ENCODE measurements at regions not wholly inside any gene's neighbourhood (a gene's known extent, or its start where the extent isn't known, plus 50 kb on each side); places are given as distances from the start of the nearest gene placed in this dataset.

DNA sequence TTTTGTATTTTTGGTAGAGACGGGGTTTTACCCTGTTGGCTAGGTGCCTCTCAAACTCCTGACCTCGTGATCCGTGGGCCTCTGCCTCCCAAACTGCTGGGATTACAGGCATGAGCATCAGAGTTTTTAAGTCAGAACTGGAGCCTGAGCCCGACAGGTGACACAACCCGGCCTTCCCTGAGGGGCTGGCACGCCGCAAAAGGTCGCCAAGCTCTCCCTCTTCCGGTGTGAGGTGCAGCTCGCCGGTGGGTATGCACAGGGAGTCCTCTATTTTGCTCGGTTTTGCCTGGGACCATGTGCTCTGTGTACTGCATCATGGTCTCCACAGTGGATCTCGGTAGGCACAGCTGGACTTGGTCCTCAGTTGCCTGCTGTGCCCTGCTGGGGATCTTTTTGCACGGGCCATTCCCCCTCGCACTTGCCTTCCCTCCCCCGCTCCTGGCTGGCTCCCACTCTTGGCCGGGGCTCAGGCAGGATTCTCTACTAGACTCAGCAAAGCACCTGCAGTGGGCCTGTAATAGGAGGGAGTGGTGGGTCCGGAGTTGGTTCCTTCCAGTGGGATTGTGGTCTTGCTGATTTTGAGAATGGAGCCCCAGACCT, 101.2 kb upstream of the KLF13 start:
- Mint-ChIP-seq H3K9me3 (peaks cover 10% of the 10 kb centered on the region; the same call in 1 of the 2 replicates), H3K36me3 (ENCODE audit: low read depth) (peaks cover 7% of the 10 kb centered on the region; the same call in 1 of the 2 replicates), H3K27ac (no peak overlapping the region), H3K4me1 (ENCODE audit: low read depth) (peaks cover 16% of the 10 kb centered on the region), H3K27me3 (ENCODE audit: insufficient read depth) (peaks cover 37% of the 10 kb centered on the region), H3K4me3 (no peak overlapping the region)
- TF ChIP-seq, protein P1, sequence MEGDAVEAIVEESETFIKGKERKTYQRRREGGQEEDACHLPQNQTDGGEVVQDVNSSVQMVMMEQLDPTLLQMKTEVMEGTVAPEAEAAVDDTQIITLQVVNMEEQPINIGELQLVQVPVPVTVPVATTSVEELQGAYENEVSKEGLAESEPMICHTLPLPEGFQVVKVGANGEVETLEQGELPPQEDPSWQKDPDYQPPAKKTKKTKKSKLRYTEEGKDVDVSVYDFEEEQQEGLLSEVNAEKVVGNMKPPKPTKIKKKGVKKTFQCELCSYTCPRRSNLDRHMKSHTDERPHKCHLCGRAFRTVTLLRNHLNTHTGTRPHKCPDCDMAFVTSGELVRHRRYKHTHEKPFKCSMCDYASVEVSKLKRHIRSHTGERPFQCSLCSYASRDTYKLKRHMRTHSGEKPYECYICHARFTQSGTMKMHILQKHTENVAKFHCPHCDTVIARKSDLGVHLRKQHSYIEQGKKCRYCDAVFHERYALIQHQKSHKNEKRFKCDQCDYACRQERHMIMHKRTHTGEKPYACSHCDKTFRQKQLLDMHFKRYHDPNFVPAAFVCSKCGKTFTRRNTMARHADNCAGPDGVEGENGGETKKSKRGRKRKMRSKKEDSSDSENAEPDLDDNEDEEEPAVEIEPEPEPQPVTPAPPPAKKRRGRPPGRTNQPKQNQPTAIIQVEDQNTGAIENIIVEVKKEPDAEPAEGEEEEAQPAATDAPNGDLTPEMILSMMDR (IDR thresholded peaks at IDR 0.05) = no peak
- DNase-seq = no peak

GRCh38 chr15:31226021-31226420, 100.6 kb upstream of the KLF13 start:
- H3K4me3 Mint-ChIP-seq = no peak overlapping the region

DNA sequence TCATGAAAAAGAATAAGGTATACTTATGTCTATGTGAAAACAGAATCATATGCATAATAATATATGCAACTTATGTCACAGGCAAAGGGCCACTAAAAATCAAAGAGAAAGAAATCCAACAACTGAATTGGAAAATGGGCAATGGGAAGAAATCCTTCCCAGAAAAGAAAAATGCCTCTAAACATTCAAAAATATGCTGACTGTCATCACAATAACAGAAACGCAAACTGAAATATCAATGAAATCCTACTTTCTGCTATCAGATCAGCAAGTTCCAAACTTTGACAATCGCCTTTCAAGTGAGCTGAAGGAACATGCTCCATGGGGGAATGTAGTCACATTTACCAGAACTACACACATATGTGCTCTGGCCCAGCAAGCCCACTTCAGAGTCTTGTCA, 99.4 kb upstream of the KLF13 start:
- Mint-ChIP-seq H3K27me3 (ENCODE audit: insufficient read depth) (peaks cover 42% of the 10 kb centered on the region), H3K27ac (no peak overlapping the region), H3K4me1 (ENCODE audit: low read depth) (peaks cover 16% of the 10 kb centered on the region), H3K9me3 (peaks cover 10% of the 10 kb centered on the region; the same call in 1 of the 2 replicates), H3K4me3 (no peak overlapping the region), H3K36me3 (ENCODE audit: low read depth) (peaks cover 7% of the 10 kb centered on the region; the same call in 1 of the 2 replicates)
- TF ChIP-seq, protein P1 (IDR thresholded peaks at IDR 0.05) = no peak
- no peak for DNase-seq

More at GRCh38 chr15:31226021-31226420, 100.6 kb upstream of the KLF13 start:
- peaks cover 38% of the 10 kb centered on the region for H3K27me3 Mint-ChIP-seq (ENCODE audit: insufficient read depth)
- H3K36me3 Mint-ChIP-seq (ENCODE audit: low read depth) = peaks cover 7% of the 10 kb centered on the region; the same call in 1 of the 2 replicates
- DNase-seq = no peak
- H3K4me1 Mint-ChIP-seq (ENCODE audit: low read depth) = peaks cover 16% of the 10 kb centered on the region
- peaks cover 10% of the 10 kb centered on the region; the same call in 1 of the 2 replicates for H3K9me3 Mint-ChIP-seq
- TF ChIP-seq, protein P1 (IDR thresholded peaks at IDR 0.05) = no peak
- no peak overlapping the region for H3K27ac Mint-ChIP-seq

DNA sequence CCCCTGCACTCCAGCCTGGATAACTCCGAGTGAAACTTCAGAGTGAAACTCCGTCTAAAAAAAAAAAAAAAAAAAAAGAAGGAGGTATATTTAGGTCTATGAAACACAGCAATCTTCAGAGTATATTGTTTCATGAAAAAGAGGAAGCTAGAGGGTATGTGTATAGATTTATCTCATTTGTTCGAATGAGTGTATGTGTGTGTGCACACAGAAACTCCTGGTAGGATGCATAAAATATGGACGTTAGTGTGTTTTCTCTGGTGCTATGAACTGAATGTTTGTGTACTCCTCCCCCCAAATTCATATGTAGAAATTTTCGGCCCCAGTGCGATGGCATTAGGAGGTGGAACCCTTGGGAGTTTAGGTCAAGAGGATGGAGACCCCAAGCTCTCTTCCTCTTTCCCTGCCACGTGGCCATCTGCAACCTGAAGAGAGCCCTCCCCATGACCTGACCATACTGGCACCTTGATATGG, 98.6 kb upstream of the KLF13 start:
- DNase-seq = no peak
- Mint-ChIP-seq H3K9me3 (peaks cover 10% of the 10 kb centered on the region; the same call in 1 of the 2 replicates), H3K4me3 (no peak overlapping the region), H3K27me3 (ENCODE audit: insufficient read depth) (peaks cover 35% of the 10 kb centered on the region), H3K36me3 (ENCODE audit: low read depth) (peaks cover 7% of the 10 kb centered on the region; the same call in 1 of the 2 replicates), H3K27ac (no peak overlapping the region), H3K4me1 (ENCODE audit: low read depth) (peaks cover 16% of the 10 kb centered on the region)
- TF ChIP-seq, protein P1 (IDR thresholded peaks at IDR 0.05) = no peak

DNA sequence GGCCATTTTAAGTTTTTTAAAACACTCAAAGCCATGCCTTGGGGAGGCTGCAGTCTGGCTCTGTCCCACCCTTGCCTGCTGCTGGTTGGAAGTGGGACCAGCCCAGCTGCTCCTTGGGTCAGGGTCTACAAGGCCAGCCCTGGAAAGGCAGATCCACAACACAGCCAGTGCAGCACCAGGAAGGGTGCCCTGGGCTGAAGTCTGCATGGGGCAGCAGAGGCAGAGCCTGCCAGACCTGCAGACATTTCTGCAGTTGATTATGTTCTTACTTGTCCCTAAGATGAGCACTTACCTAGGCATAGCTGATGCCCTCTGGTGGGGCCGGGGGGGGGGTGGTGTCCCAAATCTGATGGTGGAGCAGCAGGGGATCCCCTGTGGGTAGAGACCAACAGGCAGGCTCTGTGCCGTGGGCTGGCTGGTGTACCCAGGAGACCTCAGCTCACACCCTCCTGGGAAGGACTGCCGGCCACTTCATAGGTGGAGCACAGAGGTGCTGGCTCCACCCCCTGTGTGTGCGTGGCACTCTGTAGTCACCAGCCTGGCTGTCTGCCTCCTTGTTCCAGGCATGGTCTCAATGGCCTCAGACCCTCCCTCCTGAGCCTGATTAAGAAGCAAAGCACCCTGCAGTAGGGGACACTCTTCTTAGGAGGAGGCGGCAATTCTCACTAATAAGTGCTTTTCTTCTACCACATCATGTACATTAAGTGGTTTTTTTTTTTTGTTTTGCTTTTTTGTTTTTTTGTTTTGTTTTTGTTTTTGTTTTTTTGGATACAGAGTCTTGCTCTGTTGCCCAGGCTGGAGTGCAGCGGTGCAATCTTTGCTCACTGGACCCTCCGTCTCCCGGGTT, 97.4 kb upstream of the KLF13 start:
- peaks cover 7% of the 10 kb centered on the region for H3K4me1 Mint-ChIP-seq (ENCODE audit: low read depth)
- peaks cover 33% of the 10 kb centered on the region for H3K27me3 Mint-ChIP-seq (ENCODE audit: insufficient read depth)
- peaks cover 10% of the 10 kb centered on the region; the same call in 1 of the 2 replicates for H3K9me3 Mint-ChIP-seq
- TF ChIP-seq, protein P1 (IDR thresholded peaks at IDR 0.05) = no peak
- H3K27ac Mint-ChIP-seq = no peak overlapping the region
- DNase-seq = no peak
- peaks cover 7% of the 10 kb centered on the region; the same call in 1 of the 2 replicates for H3K36me3 Mint-ChIP-seq (ENCODE audit: low read depth)
- no peak overlapping the region for H3K4me3 Mint-ChIP-seq
